SK-N-SH treated with all-trans-retinoic acid at 6 μM for 48 hours (cell line): ENCODE measurements at regions not wholly inside any gene's neighbourhood (a gene's known extent, or its start where the extent isn't known, plus 50 kb on each side); places are given as distances from the start of the nearest gene placed in this dataset.

Experiments
- CREB5 ChIP-seq: fragments of 250-450 bp; sonication (Bioruptor Pico); IDR thresholded peaks from 2 replicates; pipeline ENCODE4 v1.5.1; 2020; ENCODE audit warnings: low read depth, mild to moderate bottlenecking, moderate library complexity
- ISL1 ChIP-seq: fragments of 250-450 bp; sonication (Bioruptor Pico); IDR thresholded peaks from 2 replicates; pipeline ENCODE4 v2.1.2; 2022; ENCODE audit warnings: mild to moderate bottlenecking, moderate library complexity
- RARB ChIP-seq: fragments of 250-450 bp; sonication (Bioruptor Pico); IDR thresholded peaks from 2 replicates; pipeline ENCODE4 v1.8.0; 2021; ENCODE audit warnings: mild to moderate bottlenecking, moderate library complexity
- TOX ChIP-seq: fragments of 250-450 bp; sonication (Bioruptor Pico); IDR thresholded peaks from 2 replicates; pipeline ENCODE4 v1.8.0; 2021; ENCODE audit warnings: mild to moderate bottlenecking, moderate library complexity, borderline replicate concordance
- ZNF70 ChIP-seq: fragments of 450-650 bp; formaldehyde crosslinking; IDR thresholded peaks from 2 replicates; pipeline ENCODE4 v1.5.0; 2020; ENCODE audit warnings: mild to moderate bottlenecking, moderate library complexity
- TF ChIP-seq, protein P1 (sequence below): fragments of 250-450 bp; sonication (Bioruptor Pico); IDR thresholded peaks from 2 replicates; pipeline ENCODE4 v1.8.0; 2020; ENCODE audit warnings: mild to moderate bottlenecking, moderate library complexity, borderline replicate concordance

DNA sequence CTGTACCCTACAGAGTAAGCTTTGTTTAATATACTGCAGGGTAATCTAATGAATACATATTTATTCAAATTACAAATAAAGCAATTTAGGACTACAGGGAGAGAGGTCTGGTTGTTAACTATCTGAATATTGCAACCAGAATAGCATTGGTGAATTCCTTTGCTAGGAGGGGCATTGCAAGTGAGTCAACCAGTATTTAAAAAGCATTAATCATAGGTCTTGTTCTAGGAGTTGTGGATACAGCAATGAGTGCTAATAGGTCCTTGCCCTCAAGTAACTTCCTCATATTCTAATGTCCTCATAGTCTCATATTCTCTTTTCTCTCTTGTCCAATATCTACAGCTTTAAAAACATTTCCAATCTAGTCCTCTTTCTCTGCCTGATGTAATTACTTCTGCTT lies 531.4 kb downstream of the CDH11 start:
- TF ChIP-seq ZNF70 (CRISPR knock-in tag): no peak
- TF ChIP-seq, protein P1, sequence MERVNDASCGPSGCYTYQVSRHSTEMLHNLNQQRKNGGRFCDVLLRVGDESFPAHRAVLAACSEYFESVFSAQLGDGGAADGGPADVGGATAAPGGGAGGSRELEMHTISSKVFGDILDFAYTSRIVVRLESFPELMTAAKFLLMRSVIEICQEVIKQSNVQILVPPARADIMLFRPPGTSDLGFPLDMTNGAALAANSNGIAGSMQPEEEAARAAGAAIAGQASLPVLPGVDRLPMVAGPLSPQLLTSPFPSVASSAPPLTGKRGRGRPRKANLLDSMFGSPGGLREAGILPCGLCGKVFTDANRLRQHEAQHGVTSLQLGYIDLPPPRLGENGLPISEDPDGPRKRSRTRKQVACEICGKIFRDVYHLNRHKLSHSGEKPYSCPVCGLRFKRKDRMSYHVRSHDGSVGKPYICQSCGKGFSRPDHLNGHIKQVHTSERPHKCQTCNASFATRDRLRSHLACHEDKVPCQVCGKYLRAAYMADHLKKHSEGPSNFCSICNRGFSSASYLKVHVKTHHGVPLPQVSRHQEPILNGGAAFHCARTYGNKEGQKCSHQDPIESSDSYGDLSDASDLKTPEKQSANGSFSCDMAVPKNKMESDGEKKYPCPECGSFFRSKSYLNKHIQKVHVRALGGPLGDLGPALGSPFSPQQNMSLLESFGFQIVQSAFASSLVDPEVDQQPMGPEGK: no peak
- no peak for TF ChIP-seq RARB
- no peak for TF ChIP-seq TOX (CRISPR knock-in tag)
- TF ChIP-seq CREB5: no peak
- no peak for TF ChIP-seq ISL1 (CRISPR knock-in tag)
